ENCODE measurements at regions not wholly inside any gene's neighbourhood (a gene's known extent, or its start where the extent isn't known, plus 50 kb on each side); places are given as distances from the start of the nearest gene placed in this dataset.

GRCh38 chr12:25058012-25058411, 109.1 kb upstream of the BCAT1 start:
- DNase-seq (ENCODE audit: low spot score) = no peak

DNA sequence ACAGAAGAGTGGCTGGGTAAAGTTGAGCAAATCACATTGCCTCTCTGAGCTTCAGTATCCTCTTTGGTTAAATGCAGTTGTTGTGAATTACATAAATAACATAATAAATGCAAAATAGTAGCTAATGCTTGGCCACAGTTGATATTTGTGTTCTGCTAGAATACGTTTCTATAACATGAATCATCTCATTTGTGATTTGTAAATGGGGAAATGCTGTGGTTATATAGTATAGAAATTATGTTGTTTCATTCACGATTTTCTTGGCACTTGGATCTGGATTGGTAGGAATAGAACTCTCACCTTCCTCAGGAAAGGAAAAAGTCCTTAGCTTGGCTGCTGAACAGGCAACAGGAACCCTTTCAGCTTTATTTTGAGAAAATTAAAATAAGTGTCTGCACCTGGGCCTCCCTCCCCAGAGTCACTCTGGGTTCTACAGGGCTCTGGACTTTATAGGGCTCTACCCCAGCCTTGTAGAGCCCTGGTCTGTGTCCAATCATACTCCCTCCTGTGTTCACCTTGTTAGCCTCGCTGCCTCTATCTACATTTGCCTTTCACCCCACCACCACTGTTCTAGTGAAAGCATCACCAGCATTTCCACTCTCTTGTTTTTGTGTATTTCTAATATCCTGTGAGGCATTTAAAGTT, 107.7 kb upstream of the BCAT1 start:
- DNase-seq (ENCODE audit: low spot score) = no peak

DNA sequence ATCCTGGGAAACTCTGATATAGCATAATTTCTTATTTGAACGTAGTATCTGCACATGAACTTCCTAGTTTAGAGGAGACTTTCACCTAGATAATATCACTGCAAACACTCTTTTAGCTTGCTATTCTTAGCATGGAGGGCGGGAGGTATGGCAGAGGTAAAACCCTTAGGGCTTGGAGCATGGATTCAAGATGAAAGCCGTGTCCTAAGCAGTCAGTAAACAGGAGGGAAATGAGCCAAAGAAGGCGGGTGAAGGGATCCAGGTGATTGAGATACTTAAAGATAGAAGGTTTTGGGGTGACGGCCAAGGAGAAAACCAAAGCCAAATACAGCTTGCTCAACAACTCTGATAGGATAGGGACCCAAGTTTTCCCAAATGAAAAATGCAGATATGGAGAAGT, 107.1 kb upstream of the BCAT1 start:
- no peak for DNase-seq (ENCODE audit: low spot score)

- DNase-seq (ENCODE audit: low spot score) = no peak
Observed at GRCh38 chr12:25054783-25055144, 105.9 kb upstream of the BCAT1 start.

- no peak for DNase-seq (ENCODE audit: low spot score)
Observed at GRCh38 chr12:25054076-25054782, 105.3 kb upstream of the BCAT1 start.

- no peak for DNase-seq (ENCODE audit: low spot score)
Observed at GRCh38 chr12:25052914-25053211, 104.0 kb upstream of the BCAT1 start.

DNA sequence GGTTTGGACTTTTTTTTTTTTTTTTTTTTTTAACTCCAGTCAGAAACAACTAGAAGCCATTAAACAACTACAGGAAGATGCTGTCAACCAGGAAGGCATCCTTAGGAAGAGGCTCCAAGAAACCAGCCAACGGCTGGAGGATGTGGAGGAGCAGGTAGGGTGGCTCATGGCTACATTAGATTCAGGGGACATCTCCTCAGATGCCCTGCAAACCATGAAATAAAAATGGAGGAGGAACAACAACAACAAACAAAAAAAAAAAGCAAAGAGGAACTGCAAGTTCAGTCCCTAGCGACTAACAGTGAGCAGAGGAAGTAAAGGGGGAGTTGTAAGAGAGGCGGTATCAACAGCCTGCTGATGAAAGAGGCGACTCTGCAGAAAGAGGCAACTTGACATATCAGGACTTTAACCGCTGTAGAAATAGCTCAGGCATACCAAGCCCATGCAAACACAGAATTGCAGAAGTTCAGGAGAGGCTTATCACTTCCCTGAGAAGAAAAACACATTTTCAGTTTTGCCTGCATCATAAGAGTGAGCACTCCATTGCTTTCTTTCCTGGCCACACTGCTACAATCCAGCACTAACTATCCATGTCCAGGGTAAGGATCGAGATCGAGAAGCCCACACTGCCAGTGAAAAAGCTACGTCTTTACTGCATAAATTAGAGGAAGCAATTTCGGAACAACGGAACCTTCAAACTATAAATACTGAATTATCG, 103.5 kb upstream of the BCAT1 start:
- DNase-seq (ENCODE audit: low spot score) = peak; percentile 67

GRCh38 chr12:25051656-25052195, 102.8 kb upstream of the BCAT1 start:
- DNase-seq (ENCODE audit: low spot score) = no peak

DNA sequence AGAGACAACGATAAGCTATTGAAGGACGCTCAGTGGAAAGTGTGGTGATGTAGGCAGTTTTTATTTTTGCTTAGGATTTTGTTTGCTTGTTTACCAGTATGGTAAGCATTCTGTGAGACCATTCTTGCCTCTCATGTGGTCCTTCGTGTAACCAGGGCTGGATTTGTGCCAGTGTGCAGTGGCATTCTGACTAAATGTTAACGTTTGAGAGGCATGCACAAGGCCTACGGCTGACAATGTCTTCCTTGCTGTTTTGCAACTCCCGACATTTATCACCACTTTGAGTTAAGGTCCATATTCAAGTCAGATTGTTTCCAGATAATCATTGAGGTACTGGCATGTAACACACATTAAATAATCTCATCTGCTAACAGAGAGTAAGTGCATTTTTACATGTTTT, 102.3 kb upstream of the BCAT1 start:
- DNase-seq (ENCODE audit: low spot score) = no peak

- DNase-seq (ENCODE audit: low spot score) = no peak
Observed at GRCh38 chr12:25045869-25046268, 97.0 kb upstream of the BCAT1 start.

DNA sequence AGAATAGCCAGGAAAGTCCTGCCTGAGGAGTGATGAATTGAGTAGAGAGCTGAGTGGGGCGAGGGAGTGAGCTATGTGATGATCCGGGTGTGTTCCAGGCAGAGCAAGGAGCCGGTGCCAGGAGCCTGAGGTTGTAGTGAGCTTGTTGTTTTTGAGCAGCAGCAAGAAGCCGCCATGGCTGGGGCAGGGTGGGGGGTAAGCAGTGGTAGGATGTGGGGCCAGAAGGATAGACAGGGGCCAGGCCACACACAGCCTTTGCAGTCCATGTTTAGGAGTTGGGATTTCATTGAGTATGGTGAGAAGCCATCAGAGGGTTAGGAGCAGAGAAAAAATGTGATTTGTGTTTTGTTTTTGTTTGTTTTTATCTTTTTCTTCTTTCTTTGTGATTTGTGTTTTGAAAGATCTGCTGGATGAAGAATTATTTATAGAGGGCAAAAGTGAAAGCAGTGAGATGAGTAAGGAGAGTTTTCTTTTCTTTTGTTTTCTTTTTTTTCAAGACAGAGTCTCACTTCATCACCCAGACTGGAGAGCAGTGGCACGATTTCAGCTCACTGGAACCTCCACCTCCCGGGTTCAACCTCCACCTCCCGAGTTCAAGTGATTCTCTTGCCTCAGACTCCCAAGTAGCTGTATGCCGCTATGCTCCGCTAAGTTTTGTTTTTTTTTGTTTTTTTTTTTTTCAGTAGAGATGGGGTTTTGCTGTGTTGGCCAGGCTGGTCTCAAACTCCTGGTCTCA, 92.3 kb upstream of the BCAT1 start:
- no peak for DNase-seq (ENCODE audit: low spot score)

DNA sequence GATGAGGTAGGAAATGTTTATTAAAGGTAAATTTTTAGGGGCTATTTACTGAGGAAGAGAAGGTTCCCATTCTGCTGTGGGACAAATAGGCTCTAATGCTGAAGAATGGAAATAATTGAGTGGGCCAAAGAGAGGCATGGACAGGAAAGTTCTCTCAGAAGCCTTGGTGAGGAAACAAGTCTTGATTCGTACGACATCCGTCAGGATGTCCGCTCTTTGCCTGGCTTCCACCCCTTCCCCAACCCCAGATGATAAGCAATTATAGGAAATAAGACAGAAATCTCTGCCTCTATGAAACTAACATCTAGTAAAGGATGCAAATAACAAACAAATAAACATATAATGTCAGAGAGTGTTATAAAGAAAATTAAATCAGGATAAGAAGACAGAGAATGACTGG, 91.7 kb upstream of the BCAT1 start:
- no peak for DNase-seq (ENCODE audit: low spot score)

DNA sequence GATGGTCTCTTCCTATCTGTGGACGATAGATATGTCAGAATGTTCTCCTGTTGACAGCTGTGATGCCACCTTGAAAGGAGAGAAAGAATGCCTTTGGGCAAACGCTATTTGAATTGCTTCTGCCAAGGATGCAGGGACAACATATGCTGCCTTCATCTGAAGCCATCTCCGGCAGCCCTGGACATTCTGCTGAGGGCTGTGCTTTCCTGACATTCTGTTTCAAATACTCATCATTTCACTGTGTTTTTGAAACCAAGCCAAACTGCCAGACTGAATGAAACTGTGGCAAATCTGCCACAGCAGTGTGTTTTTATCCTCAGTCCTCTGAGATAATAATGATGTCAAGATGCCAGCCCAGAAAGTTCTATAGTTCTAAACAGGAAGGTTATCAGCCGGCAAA, 85.8 kb upstream of the BCAT1 start:
- no peak for DNase-seq (ENCODE audit: low spot score)

DNA sequence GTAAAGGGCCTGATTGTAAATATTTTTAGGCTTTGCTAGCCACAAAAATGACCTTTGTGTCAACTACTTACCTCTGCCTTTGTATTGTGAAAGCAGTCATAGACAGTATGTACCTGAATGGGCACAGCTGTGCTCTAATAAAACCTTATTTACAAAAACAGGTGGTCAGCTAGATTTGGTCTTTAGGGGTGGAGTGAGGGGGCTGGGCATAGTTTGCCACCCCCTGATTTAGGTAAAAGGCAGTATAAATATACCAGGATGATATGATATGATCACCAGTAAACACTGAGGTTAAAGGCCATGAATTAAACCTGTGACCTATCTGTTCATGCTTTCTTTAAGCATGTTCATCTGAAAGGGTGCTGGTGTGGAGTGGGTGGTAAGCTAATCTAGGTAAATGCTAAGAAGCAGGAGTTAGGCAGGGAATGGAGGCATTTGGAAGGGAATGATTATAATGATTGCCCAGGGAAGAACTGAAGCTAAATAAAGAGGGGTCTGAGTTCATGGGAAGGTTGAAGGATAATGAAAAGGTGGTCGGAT, 77.1 kb upstream of the BCAT1 start:
- DNase-seq (ENCODE audit: low spot score) = no peak

DNA sequence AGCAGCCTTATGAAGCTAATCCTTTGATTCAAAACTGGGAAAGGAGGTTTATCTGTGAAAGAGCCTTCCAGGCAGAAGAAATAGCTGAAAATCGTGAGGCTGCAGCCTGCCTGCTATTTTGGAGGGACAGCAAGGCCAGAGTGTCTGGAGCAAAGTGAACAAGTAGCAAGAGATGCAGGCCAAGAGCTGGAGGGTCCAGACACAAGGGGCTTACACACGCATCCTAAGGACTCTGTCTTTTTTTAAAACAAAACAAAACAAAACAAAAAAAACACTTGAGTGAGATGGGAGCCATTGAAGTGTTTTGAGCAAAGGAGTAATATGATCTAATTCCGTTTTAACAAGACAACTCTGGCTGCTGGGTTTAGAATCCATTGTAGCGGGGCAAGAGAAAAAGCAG, 76.4 kb upstream of the BCAT1 start:
- no peak for DNase-seq (ENCODE audit: low spot score)

GRCh38 chr12:25023808-25024207, 74.9 kb upstream of the BCAT1 start:
- no peak for DNase-seq (ENCODE audit: low spot score)

GRCh38 chr12:25020621-25021243, 71.8 kb upstream of the BCAT1 start:
- DNase-seq (ENCODE audit: low spot score) = peak; percentile 9

GRCh38 chr12:25018146-25018545, 69.2 kb upstream of the BCAT1 start:
- DNase-seq (ENCODE audit: low spot score) = no peak

- no peak for DNase-seq (ENCODE audit: low spot score)
Observed at GRCh38 chr12:25017336-25017735, 68.4 kb upstream of the BCAT1 start.

DNA sequence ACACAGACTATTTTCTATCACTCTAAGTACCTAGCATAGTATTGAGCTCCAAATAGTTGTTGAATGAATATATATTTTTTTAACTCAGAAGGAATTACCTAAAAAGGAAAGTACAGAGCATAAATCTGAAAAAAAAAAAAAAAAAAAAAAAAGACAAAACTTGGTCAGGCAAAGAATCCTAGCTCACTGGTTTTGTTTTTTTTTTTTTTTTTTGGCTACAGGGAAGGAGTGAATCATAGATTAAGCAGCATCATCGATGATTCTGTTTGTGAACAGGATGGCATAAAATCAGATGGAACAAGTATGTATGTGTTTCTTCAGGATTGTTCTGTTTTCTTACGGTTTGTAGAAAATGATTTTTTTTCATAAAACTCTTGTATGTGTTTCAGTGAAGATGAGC, 66.1 kb upstream of the BCAT1 start:
- no peak for DNase-seq (ENCODE audit: low spot score)

DNA sequence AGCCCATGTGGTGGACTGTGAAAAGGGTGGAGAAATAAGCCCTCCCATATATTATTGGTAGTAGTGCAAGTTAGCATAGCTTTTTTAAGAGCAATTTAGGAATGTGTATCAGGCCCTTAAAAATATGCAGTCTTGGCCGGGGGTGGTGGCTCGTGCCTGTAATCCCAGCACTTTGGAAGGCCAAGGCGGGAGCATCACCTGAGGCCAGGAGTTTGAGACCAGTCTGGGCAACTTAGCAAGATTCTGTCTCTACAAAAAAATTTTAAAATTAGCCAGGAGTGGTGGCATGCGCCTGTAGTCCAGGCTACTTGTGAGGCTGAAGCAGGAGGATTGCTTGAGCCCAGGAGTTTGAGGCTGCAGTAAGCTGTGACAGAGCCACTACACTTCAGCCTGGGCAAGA, 64.2 kb upstream of the BCAT1 start:
- no peak for DNase-seq (ENCODE audit: low spot score)

- no peak for DNase-seq (ENCODE audit: low spot score)
Observed at GRCh38 chr12:25009496-25010092, 60.7 kb upstream of the BCAT1 start.
